ENCODE measurements at regions not wholly inside any gene's neighbourhood (a gene's known extent, or its start where the extent isn't known, plus 50 kb on each side); places are given as distances from the start of the nearest gene placed in this dataset.

GRCh38 chr22:46041642-46042041, 64.7 kb upstream of the WNT7B start:
- Histone ChIP-seq H3K18ac (ENCODE audit: low read length) (no peak overlapping the region), H3K36me3 (replicated peaks in 1 of 2; ENCODE audit: control insufficient read depth in 2 of 2, insufficient read depth in 2 of 2, low read length in 2 of 2) (no peaks in the 10 kb centered on the region), H3K4me1 (ENCODE audit: control insufficient read depth in 2 of 2, insufficient read depth in 1 of 2, low read depth in 1 of 2, low read length in 2 of 2) (peaks cover under 1% of the 10 kb centered on the region in 2 donors), H3K9me3 (replicated peaks in 1 of 2; ENCODE audit: control insufficient read depth in 2 of 2, insufficient read depth in 1 of 2, low read depth in 1 of 2, low read length in 2 of 2) (no peaks in the 10 kb centered on the region), H2BK5ac (ENCODE audit: low read length) (no peak overlapping the region), H2BK12ac (ENCODE audit: low read length) (no peak overlapping the region), H3K4me2 (ENCODE audit: insufficient read depth, low read length, poor library complexity, severe bottlenecking) (no peak overlapping the region), H3K9ac (ENCODE audit: low read depth, low read length, poor library complexity) (no peak overlapping the region), H3K4me3 (ENCODE audit: low read length in 2 of 2) (no peak overlapping the region), H3K14ac (ENCODE audit: low read length) (no peak overlapping the region), H3K4ac (ENCODE audit: low read length) (no peak overlapping the region), H3K79me1 (ENCODE audit: low read depth, low read length) (peaks cover 2% of the 10 kb centered on the region), H4K91ac (ENCODE audit: low read depth, low read length, poor library complexity) (no peak overlapping the region), H2BK15ac (ENCODE audit: low read length) (no peak overlapping the region), H3K27me3 (ENCODE audit: control insufficient read depth in 3 of 3, insufficient read depth in 3 of 3, low read depth in 1 of 3, low read length in 3 of 3) (peaks cover 27 to 60% (median 57%) of the 10 kb centered on the region in 3 experiments), H3K23ac (ENCODE audit: low read depth, low read length, poor library complexity) (no peak overlapping the region), H3K27ac (replicated peaks; ENCODE audit: low read length) (no peak overlapping the region), H2BK120ac (ENCODE audit: low read depth, low read length) (no peak overlapping the region), H2AFZ (ENCODE audit: low read length) (no peak overlapping the region), H4K8ac (ENCODE audit: low read depth, low read length) (no peak overlapping the region), H2AK5ac (ENCODE audit: low read depth, low read length) (no peak overlapping the region)
- DNase-seq (ENCODE audit: low spot score) = no peak
- WGBS, 2 donors (ENCODE audit: extremely low coverage in 2 of 2, insufficient read length in 2 of 2, insufficient replicate concordance in 1 of 2) = no CpG with 5 or more reads among the region's 9 CpGs

- no peak overlapping the region for H2AFZ ChIP-seq (ENCODE audit: low read length)
- H3K9ac ChIP-seq (ENCODE audit: low read depth, low read length, poor library complexity) = no peak overlapping the region
- H3K23ac ChIP-seq (ENCODE audit: low read depth, low read length, poor library complexity) = no peak overlapping the region
- no peak overlapping the region for H2AK5ac ChIP-seq (ENCODE audit: low read depth, low read length)
- no peak overlapping the region for H2BK12ac ChIP-seq (ENCODE audit: low read length)
- WGBS, 2 donors (ENCODE audit: extremely low coverage in 2 of 2, insufficient read length in 2 of 2, insufficient replicate concordance in 1 of 2) = no CpG with 5 or more reads among the region's 11 CpGs
- H2BK5ac ChIP-seq (ENCODE audit: low read length) = no peak overlapping the region
- peaks cover 27 to 70% (median 66%) of the 10 kb centered on the region in 3 experiments for H3K27me3 ChIP-seq (ENCODE audit: control insufficient read depth in 3 of 3, insufficient read depth in 3 of 3, low read depth in 1 of 3, low read length in 3 of 3)
- no peak overlapping the region for H3K4me3 ChIP-seq (ENCODE audit: low read length in 2 of 2)
- H3K36me3 ChIP-seq (replicated peaks in 1 of 2; ENCODE audit: control insufficient read depth in 2 of 2, insufficient read depth in 2 of 2, low read length in 2 of 2) = no peaks in the 10 kb centered on the region
- no peak for DNase-seq (ENCODE audit: low spot score)
- peaks cover 2% of the 10 kb centered on the region for H3K79me1 ChIP-seq (ENCODE audit: low read depth, low read length)
- no peak overlapping the region for H2BK15ac ChIP-seq (ENCODE audit: low read length)
- no peak overlapping the region for H4K91ac ChIP-seq (ENCODE audit: low read depth, low read length, poor library complexity)
- no peak overlapping the region for H4K8ac ChIP-seq (ENCODE audit: low read depth, low read length)
- H2BK120ac ChIP-seq (ENCODE audit: low read depth, low read length) = no peak overlapping the region
- no peak overlapping the region for H3K18ac ChIP-seq (ENCODE audit: low read length)
- no peaks in the 10 kb centered on the region for H3K9me3 ChIP-seq (replicated peaks in 1 of 2; ENCODE audit: control insufficient read depth in 2 of 2, insufficient read depth in 1 of 2, low read depth in 1 of 2, low read length in 2 of 2)
- no peak overlapping the region for H3K27ac ChIP-seq (replicated peaks; ENCODE audit: low read length)
- no peak overlapping the region for H3K14ac ChIP-seq (ENCODE audit: low read length)
- H3K4me1 ChIP-seq (ENCODE audit: control insufficient read depth in 2 of 2, insufficient read depth in 1 of 2, low read depth in 1 of 2, low read length in 2 of 2) = no peaks in the 10 kb centered on the region
- no peak overlapping the region for H3K4me2 ChIP-seq (ENCODE audit: insufficient read depth, low read length, poor library complexity, severe bottlenecking)
- H3K4ac ChIP-seq (ENCODE audit: low read length) = no peak overlapping the region
Measured at GRCh38 chr22:46042786-46043185, 65.8 kb upstream of the WNT7B start.

GRCh38 chr22:46043339-46043738, 66.4 kb upstream of the WNT7B start:
- no peak overlapping the region for H3K14ac ChIP-seq (ENCODE audit: low read length)
- no CpG with 5 or more reads among the region's 7 CpGs for WGBS, 2 donors (ENCODE audit: extremely low coverage in 2 of 2, insufficient read length in 2 of 2, insufficient replicate concordance in 1 of 2)
- H3K27me3 ChIP-seq (ENCODE audit: control insufficient read depth in 3 of 3, insufficient read depth in 3 of 3, low read depth in 1 of 3, low read length in 3 of 3) = peaks cover 27 to 75% (median 69%) of the 10 kb centered on the region in 3 experiments
- H3K27ac ChIP-seq (replicated peaks; ENCODE audit: low read length) = no peak overlapping the region
- DNase-seq (ENCODE audit: low spot score) = no peak
- no peaks in the 10 kb centered on the region for H3K4me1 ChIP-seq (ENCODE audit: control insufficient read depth in 2 of 2, insufficient read depth in 1 of 2, low read depth in 1 of 2, low read length in 2 of 2)
- no peak overlapping the region for H2AFZ ChIP-seq (ENCODE audit: low read length)
- H3K9me3 ChIP-seq (replicated peaks in 1 of 2; ENCODE audit: control insufficient read depth in 2 of 2, insufficient read depth in 1 of 2, low read depth in 1 of 2, low read length in 2 of 2) = no peaks in the 10 kb centered on the region
- no peak overlapping the region for H3K4me3 ChIP-seq (ENCODE audit: low read length in 2 of 2)
- no peak overlapping the region for H2AK5ac ChIP-seq (ENCODE audit: low read depth, low read length)
- no peak overlapping the region for H3K9ac ChIP-seq (ENCODE audit: low read depth, low read length, poor library complexity)
- peaks cover 2% of the 10 kb centered on the region for H3K79me1 ChIP-seq (ENCODE audit: low read depth, low read length)
- H2BK120ac ChIP-seq (ENCODE audit: low read depth, low read length) = no peak overlapping the region
- no peak overlapping the region for H3K23ac ChIP-seq (ENCODE audit: low read depth, low read length, poor library complexity)
- H3K4ac ChIP-seq (ENCODE audit: low read length) = no peak overlapping the region
- no peak overlapping the region for H2BK12ac ChIP-seq (ENCODE audit: low read length)
- no peak overlapping the region for H2BK5ac ChIP-seq (ENCODE audit: low read length)
- no peak overlapping the region for H3K18ac ChIP-seq (ENCODE audit: low read length)
- no peaks in the 10 kb centered on the region for H3K36me3 ChIP-seq (replicated peaks in 1 of 2; ENCODE audit: control insufficient read depth in 2 of 2, insufficient read depth in 2 of 2, low read length in 2 of 2)
- no peak overlapping the region for H4K8ac ChIP-seq (ENCODE audit: low read depth, low read length)
- no peak overlapping the region for H2BK15ac ChIP-seq (ENCODE audit: low read length)
- no peak overlapping the region for H3K4me2 ChIP-seq (ENCODE audit: insufficient read depth, low read length, poor library complexity, severe bottlenecking)
- no peak overlapping the region for H4K91ac ChIP-seq (ENCODE audit: low read depth, low read length, poor library complexity)

- Histone ChIP-seq H3K27ac (replicated peaks; ENCODE audit: low read length) (no peak overlapping the region), H3K4ac (ENCODE audit: low read length) (no peak overlapping the region), H3K18ac (ENCODE audit: low read length) (no peak overlapping the region), H2BK120ac (ENCODE audit: low read depth, low read length) (no peak overlapping the region), H2BK15ac (ENCODE audit: low read length) (no peak overlapping the region), H2BK12ac (ENCODE audit: low read length) (no peak overlapping the region), H4K8ac (ENCODE audit: low read depth, low read length) (no peak overlapping the region), H3K23ac (ENCODE audit: low read depth, low read length, poor library complexity) (peak overlapping the region; percentile 85), H3K4me1 (ENCODE audit: control insufficient read depth in 2 of 2, insufficient read depth in 1 of 2, low read depth in 1 of 2, low read length in 2 of 2) (no peaks in the 10 kb centered on the region), H3K9ac (ENCODE audit: low read depth, low read length, poor library complexity) (no peak overlapping the region), H3K4me3 (ENCODE audit: low read length in 2 of 2) (no peak overlapping the region), H2AFZ (ENCODE audit: low read length) (peak overlapping the region; percentile 69), H3K4me2 (ENCODE audit: insufficient read depth, low read length, poor library complexity, severe bottlenecking) (no peak overlapping the region), H3K9me3 (replicated peaks in 1 of 2; ENCODE audit: control insufficient read depth in 2 of 2, insufficient read depth in 1 of 2, low read depth in 1 of 2, low read length in 2 of 2) (no peaks in the 10 kb centered on the region), H2AK5ac (ENCODE audit: low read depth, low read length) (no peak overlapping the region), H4K91ac (ENCODE audit: low read depth, low read length, poor library complexity) (no peak overlapping the region), H2BK5ac (ENCODE audit: low read length) (peak overlapping the region; percentile 2), H3K36me3 (replicated peaks in 1 of 2; ENCODE audit: control insufficient read depth in 2 of 2, insufficient read depth in 2 of 2, low read length in 2 of 2) (no peaks in the 10 kb centered on the region), H3K14ac (ENCODE audit: low read length) (no peak overlapping the region), H3K27me3 (ENCODE audit: control insufficient read depth in 3 of 3, insufficient read depth in 3 of 3, low read depth in 1 of 3, low read length in 3 of 3) (peaks cover 27 to 82% (median 75%) of the 10 kb centered on the region in 3 experiments), H3K79me1 (ENCODE audit: low read depth, low read length) (peaks cover 2% of the 10 kb centered on the region)
- WGBS, 2 donors (ENCODE audit: extremely low coverage in 2 of 2, insufficient read length in 2 of 2, insufficient replicate concordance in 1 of 2) = 100% methylated on average over 1 of the region's 28 CpGs; no CpG with 5 or more reads in 1 of the 2 donors
- DNase-seq (ENCODE audit: low spot score) = no peak
Measured at GRCh38 chr22:46043816-46044620, 67.1 kb upstream of the WNT7B start.
